ENCODE measurements at regions not wholly inside any gene's neighbourhood (a gene's known extent, or its start where the extent isn't known, plus 50 kb on each side); places are given as distances from the start of the nearest gene placed in this dataset.

- TF ChIP-seq CTCF (IDR thresholded peaks at IDR 0.05) = no peak
- no peak for TF ChIP-seq POLR2AphosphoS5 (IDR thresholded peaks at IDR 0.05; ENCODE audit: low read depth, low read length)
- TF ChIP-seq, protein P1, sequence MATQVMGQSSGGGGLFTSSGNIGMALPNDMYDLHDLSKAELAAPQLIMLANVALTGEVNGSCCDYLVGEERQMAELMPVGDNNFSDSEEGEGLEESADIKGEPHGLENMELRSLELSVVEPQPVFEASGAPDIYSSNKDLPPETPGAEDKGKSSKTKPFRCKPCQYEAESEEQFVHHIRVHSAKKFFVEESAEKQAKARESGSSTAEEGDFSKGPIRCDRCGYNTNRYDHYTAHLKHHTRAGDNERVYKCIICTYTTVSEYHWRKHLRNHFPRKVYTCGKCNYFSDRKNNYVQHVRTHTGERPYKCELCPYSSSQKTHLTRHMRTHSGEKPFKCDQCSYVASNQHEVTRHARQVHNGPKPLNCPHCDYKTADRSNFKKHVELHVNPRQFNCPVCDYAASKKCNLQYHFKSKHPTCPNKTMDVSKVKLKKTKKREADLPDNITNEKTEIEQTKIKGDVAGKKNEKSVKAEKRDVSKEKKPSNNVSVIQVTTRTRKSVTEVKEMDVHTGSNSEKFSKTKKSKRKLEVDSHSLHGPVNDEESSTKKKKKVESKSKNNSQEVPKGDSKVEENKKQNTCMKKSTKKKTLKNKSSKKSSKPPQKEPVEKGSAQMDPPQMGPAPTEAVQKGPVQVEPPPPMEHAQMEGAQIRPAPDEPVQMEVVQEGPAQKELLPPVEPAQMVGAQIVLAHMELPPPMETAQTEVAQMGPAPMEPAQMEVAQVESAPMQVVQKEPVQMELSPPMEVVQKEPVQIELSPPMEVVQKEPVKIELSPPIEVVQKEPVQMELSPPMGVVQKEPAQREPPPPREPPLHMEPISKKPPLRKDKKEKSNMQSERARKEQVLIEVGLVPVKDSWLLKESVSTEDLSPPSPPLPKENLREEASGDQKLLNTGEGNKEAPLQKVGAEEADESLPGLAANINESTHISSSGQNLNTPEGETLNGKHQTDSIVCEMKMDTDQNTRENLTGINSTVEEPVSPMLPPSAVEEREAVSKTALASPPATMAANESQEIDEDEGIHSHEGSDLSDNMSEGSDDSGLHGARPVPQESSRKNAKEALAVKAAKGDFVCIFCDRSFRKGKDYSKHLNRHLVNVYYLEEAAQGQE (IDR thresholded peaks at IDR 0.05; ENCODE audit: insufficient read depth in 1 of 2, low read depth in 2 of 2, low read length in 1 of 2) = no peak
- no peak for TF ChIP-seq SIN3A (IDR thresholded peaks at IDR 0.05; ENCODE audit: borderline replicate concordance, insufficient read depth, low read depth, low read length)
Measured at GRCh38 chr11:79694368-79694767, 253.5 kb upstream of the TENM4 start.

Data from Panc1 (cell line).